ENCODE measurements at regions not wholly inside any gene's neighbourhood (a gene's known extent, or its start where the extent isn't known, plus 50 kb on each side); places are given as distances from the start of the nearest gene placed in this dataset.

GRCh38 chr2:62307469-62308389, 111.8 kb downstream of the B3GNT2 start:
- Histone ChIP-seq H3K36me3 (ENCODE audit: insufficient read depth, low read length) (no peaks in the 10 kb centered on the region), H3K27me3 (ENCODE audit: control insufficient read depth in 1 of 2, insufficient read depth in 2 of 2, low read length in 2 of 2) (no peaks in the 10 kb centered on the region), H3K4me1 (ENCODE audit: insufficient read depth, low read length) (peaks cover 8% of the 10 kb centered on the region), H3K27ac (ENCODE audit: low read depth, low read length) (no peak overlapping the region), H3K9me3 (ENCODE audit: low read length) (no peaks in the 10 kb centered on the region), H3K4me3 (ENCODE audit: low read depth in 1 of 2, low read length in 2 of 2) (no peak overlapping the region), H3K9ac (ENCODE audit: low read length) (no peak overlapping the region)

DNA sequence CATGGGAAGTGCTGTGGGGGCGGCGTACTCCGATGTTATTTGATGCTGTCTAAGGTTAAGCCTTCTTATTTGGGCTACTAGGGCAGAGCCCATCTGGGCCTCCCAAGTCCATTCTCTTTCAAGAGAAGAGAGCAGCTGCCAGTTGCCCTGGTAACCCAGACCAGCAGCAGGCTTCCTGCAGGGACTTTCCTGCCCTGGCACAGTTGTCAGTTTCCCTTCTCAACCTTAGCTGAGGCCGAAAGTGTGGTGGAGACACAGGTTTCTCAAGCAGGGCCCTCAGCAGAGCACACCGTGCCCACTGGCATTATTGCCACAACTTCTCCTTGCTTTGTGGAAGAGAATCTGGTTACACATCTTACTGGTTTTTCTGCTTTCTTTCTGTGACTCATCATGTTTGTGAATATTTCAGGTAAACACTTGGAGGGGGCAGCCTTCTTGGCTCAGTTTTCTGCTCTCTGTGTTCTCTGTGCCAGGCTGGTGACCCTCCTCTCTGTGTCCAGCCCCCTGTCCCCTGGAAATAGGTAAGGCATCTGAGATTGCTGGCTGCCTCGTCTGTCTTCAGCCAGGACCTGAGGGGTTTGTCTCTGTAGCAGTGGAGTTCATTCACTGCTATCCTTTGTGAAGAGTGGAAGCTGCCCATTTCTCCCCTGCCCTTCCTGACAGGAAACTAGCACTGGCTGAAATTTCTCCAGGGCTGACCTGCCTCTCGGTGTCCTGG, 111.0 kb downstream of the B3GNT2 start:
- no peaks in the 10 kb centered on the region for H3K27me3 ChIP-seq (ENCODE audit: control insufficient read depth in 1 of 2, insufficient read depth in 2 of 2, low read length in 2 of 2)
- peaks cover 8% of the 10 kb centered on the region for H3K4me1 ChIP-seq (ENCODE audit: insufficient read depth, low read length)
- no peak overlapping the region for H3K27ac ChIP-seq (ENCODE audit: low read depth, low read length)
- H3K9me3 ChIP-seq (ENCODE audit: low read length) = no peaks in the 10 kb centered on the region
- no peak overlapping the region for H3K4me3 ChIP-seq (ENCODE audit: low read depth in 1 of 2, low read length in 2 of 2)
- H3K9ac ChIP-seq (ENCODE audit: low read length) = no peak overlapping the region
- no peaks in the 10 kb centered on the region for H3K36me3 ChIP-seq (ENCODE audit: insufficient read depth, low read length)

GRCh38 chr2:62305421-62306176, 109.7 kb downstream of the B3GNT2 start:
- Histone ChIP-seq H3K27ac (ENCODE audit: low read depth, low read length) (no peak overlapping the region), H3K9ac (ENCODE audit: low read length) (no peak overlapping the region), H3K4me1 (ENCODE audit: insufficient read depth, low read length) (peaks cover 8% of the 10 kb centered on the region), H3K9me3 (ENCODE audit: low read length) (no peaks in the 10 kb centered on the region), H3K36me3 (ENCODE audit: insufficient read depth, low read length) (no peaks in the 10 kb centered on the region), H3K27me3 (ENCODE audit: control insufficient read depth in 1 of 2, insufficient read depth in 2 of 2, low read length in 2 of 2) (no peaks in the 10 kb centered on the region), H3K4me3 (ENCODE audit: low read depth in 1 of 2, low read length in 2 of 2) (no peak overlapping the region)

DNA sequence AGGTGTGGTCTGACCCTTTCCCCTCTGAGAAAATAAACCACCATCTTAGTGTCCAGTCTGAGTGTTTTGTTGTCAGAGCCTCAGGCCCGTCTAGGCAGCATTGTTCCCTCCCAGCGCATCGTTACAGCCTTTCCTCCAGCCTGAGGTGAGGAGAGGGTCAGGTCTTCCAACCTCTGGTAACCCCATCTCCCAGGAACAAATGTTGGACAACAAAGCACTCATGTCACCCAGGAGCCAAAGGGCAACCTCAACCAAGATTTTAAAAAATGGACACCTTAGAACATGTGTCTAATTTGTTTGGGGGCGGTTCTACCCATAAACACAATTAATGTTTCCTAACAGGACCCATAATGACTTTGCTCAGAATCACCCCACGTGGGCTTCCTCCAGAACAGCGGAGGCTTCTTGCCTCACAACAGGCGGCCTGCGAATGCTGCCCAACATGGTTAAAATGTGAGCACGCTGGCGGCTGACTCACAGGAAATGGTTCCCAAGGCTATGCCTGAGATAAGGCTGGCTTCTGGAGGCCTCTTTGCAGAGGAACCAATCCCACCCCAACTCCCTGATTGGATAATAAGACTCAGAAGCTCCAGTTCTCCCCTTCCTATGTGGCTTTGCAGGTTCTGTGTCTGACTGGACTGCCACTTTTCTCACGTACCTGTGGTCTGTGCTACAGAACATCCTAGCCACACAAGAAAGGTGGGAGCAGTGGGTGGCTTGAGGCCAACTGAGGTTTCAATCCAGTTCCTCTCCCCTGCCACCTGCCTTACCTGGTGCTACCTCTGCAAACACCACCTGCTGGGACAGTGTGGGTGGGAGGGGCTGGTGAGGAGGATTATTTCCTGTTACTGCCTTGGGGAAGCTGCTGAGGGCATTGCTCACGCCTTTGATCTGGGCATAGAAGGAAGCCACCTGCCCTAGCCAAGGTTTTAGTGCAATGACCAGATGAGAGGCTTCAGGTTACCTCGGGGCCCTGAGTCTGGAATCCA, 108.8 kb downstream of the B3GNT2 start:
- Histone ChIP-seq H3K9ac (ENCODE audit: low read length) (no peak overlapping the region), H3K4me1 (ENCODE audit: insufficient read depth, low read length) (peaks cover 6% of the 10 kb centered on the region), H3K36me3 (ENCODE audit: insufficient read depth, low read length) (no peaks in the 10 kb centered on the region), H3K9me3 (ENCODE audit: low read length) (no peaks in the 10 kb centered on the region), H3K4me3 (ENCODE audit: low read depth in 1 of 2, low read length in 2 of 2) (no peak overlapping the region), H3K27ac (ENCODE audit: low read depth, low read length) (no peak overlapping the region), H3K27me3 (ENCODE audit: control insufficient read depth in 1 of 2, insufficient read depth in 2 of 2, low read length in 2 of 2) (no peaks in the 10 kb centered on the region)

DNA sequence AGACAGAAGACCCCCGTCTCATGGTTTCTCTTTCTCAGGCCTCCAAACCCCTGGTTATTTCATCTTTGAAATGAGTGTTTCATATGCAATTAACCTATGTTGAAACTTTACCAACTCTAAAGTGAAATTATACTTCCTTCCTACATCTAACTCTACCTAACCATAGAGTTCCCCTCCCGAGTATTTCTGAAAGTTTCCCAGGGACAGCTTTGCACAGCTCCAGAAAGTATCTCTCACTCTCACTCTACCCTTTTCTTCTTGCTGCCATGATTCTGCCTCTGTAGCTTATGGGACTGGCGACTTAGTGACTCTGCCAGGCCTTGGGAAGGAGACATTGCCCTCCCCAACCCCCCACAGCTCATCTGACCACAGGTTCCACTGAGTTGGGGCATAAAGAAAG, 107.9 kb downstream of the B3GNT2 start:
- no peaks in the 10 kb centered on the region for H3K9me3 ChIP-seq (ENCODE audit: low read length)
- H3K4me3 ChIP-seq (ENCODE audit: low read depth in 1 of 2, low read length in 2 of 2) = no peak overlapping the region
- no peak overlapping the region for H3K27ac ChIP-seq (ENCODE audit: low read depth, low read length)
- no peak overlapping the region for H3K9ac ChIP-seq (ENCODE audit: low read length)
- no peaks in the 10 kb centered on the region for H3K36me3 ChIP-seq (ENCODE audit: insufficient read depth, low read length)
- H3K27me3 ChIP-seq (ENCODE audit: control insufficient read depth in 1 of 2, insufficient read depth in 2 of 2, low read length in 2 of 2) = no peaks in the 10 kb centered on the region
- H3K4me1 ChIP-seq (ENCODE audit: insufficient read depth, low read length) = no peaks in the 10 kb centered on the region

DNA sequence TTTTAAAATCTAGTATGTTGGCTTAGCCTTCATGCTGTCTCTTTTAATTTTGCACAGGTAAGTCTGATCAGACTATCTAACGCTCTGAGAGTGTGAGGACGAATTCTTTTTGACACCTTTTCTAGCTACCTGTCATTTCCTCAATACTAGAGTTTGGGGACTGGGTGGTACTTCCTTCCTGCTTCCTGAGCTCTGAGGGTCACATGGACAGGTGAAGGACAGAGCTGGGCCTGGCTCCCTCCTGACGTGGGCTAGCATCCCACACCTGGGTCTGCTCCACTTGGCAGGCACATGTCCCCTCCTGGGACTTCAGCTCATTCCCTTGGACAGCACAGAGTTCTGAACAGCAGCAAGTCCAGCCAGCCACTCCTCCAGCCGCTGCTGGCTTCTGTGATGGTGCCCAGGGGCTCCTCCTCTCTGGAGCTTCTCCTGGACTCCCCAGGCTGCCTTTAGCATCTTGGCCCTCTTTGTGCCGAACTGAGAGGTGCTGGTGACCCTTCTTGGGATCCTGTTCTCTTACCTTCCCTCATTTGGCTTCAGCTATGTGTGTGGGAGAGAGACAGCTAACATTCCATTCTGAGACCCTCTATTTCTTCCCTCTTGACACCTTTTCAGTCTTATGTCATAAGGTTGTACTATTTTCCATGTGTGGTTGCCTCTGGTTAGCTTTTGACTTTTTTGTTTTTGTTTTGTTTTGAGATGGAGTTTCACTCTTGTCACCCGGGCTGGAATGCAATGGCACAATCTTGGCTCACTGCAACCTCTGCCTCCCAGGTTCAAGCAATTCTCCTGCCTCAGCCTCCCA, 106.9 kb downstream of the B3GNT2 start:
- Histone ChIP-seq H3K9ac (ENCODE audit: low read length) (no peak overlapping the region), H3K4me1 (ENCODE audit: insufficient read depth, low read length) (no peaks in the 10 kb centered on the region), H3K27me3 (ENCODE audit: control insufficient read depth in 1 of 2, insufficient read depth in 2 of 2, low read length in 2 of 2) (no peaks in the 10 kb centered on the region), H3K9me3 (ENCODE audit: low read length) (no peaks in the 10 kb centered on the region), H3K27ac (ENCODE audit: low read depth, low read length) (no peak overlapping the region), H3K36me3 (ENCODE audit: insufficient read depth, low read length) (no peaks in the 10 kb centered on the region), H3K4me3 (ENCODE audit: low read depth in 1 of 2, low read length in 2 of 2) (no peak overlapping the region)

GRCh38 chr2:62300925-62301324, 105.0 kb downstream of the B3GNT2 start:
- Histone ChIP-seq H3K4me3 (ENCODE audit: low read depth in 1 of 2, low read length in 2 of 2) (no peak overlapping the region), H3K9ac (ENCODE audit: low read length) (no peak overlapping the region), H3K36me3 (ENCODE audit: insufficient read depth, low read length) (no peaks in the 10 kb centered on the region)

DNA sequence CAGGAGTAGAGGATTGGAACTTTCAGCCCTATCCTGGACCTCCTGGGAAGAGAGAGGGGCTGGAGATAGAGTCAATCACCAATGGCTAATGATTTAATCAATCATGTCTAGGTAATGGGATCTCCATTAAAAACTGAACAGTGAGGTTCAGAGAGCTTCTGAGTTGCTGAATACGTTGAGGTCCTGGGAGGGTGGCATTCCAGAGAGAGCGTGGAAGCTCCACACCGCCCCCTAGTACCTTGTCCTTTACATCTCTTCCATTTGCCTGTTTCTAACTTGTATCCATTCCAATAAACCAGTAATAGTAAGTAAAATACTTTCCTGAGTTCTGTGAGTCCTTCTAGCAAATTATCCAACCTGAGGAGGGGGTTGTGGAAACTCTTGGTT, 101.7 kb downstream of the B3GNT2 start:
- no peak overlapping the region for H3K9ac ChIP-seq (ENCODE audit: low read length)
- H3K9me3 ChIP-seq (ENCODE audit: low read length) = no peaks in the 10 kb centered on the region
- H3K4me3 ChIP-seq (ENCODE audit: low read depth in 1 of 2, low read length in 2 of 2) = no peak overlapping the region
- H3K36me3 ChIP-seq (ENCODE audit: insufficient read depth, low read length) = no peaks in the 10 kb centered on the region
- no peaks in the 10 kb centered on the region for H3K27me3 ChIP-seq (ENCODE audit: control insufficient read depth in 1 of 2, insufficient read depth in 2 of 2, low read length in 2 of 2)
- peaks cover 19% of the 10 kb centered on the region for H3K4me1 ChIP-seq (ENCODE audit: insufficient read depth, low read length)
- H3K27ac ChIP-seq (ENCODE audit: low read depth, low read length) = no peak overlapping the region

More at GRCh38 chr2:62300925-62301324, 105.0 kb downstream of the B3GNT2 start:
- H3K4me1 ChIP-seq (ENCODE audit: insufficient read depth, low read length) = no peaks in the 10 kb centered on the region
- H3K27ac ChIP-seq (ENCODE audit: low read depth, low read length) = no peak overlapping the region
- no peaks in the 10 kb centered on the region for H3K27me3 ChIP-seq (ENCODE audit: control insufficient read depth in 1 of 2, insufficient read depth in 2 of 2, low read length in 2 of 2)
- no peaks in the 10 kb centered on the region for H3K9me3 ChIP-seq (ENCODE audit: low read length)

- no peak overlapping the region for H3K27ac ChIP-seq (ENCODE audit: low read depth, low read length)
- no peaks in the 10 kb centered on the region for H3K36me3 ChIP-seq (ENCODE audit: insufficient read depth, low read length)
- H3K4me3 ChIP-seq (ENCODE audit: low read depth in 1 of 2, low read length in 2 of 2) = no peak overlapping the region
- H3K4me1 ChIP-seq (ENCODE audit: insufficient read depth, low read length) = peaks cover 24% of the 10 kb centered on the region
- no peaks in the 10 kb centered on the region for H3K27me3 ChIP-seq (ENCODE audit: control insufficient read depth in 1 of 2, insufficient read depth in 2 of 2, low read length in 2 of 2)
- H3K9me3 ChIP-seq (ENCODE audit: low read length) = no peaks in the 10 kb centered on the region
- H3K9ac ChIP-seq (ENCODE audit: low read length) = no peak overlapping the region
Measured at GRCh38 chr2:62296832-62297623, 101.1 kb downstream of the B3GNT2 start.

Data from muscle layer of colon (tissue), 2 donors.